ENCODE measurements at regions not wholly inside any gene's neighbourhood (a gene's known extent, or its start where the extent isn't known, plus 50 kb on each side); places are given as distances from the start of the nearest gene placed in this dataset.
A peak's percentile ranks its signal among the peaks of the same experiment; 100 is the strongest.

DNA sequence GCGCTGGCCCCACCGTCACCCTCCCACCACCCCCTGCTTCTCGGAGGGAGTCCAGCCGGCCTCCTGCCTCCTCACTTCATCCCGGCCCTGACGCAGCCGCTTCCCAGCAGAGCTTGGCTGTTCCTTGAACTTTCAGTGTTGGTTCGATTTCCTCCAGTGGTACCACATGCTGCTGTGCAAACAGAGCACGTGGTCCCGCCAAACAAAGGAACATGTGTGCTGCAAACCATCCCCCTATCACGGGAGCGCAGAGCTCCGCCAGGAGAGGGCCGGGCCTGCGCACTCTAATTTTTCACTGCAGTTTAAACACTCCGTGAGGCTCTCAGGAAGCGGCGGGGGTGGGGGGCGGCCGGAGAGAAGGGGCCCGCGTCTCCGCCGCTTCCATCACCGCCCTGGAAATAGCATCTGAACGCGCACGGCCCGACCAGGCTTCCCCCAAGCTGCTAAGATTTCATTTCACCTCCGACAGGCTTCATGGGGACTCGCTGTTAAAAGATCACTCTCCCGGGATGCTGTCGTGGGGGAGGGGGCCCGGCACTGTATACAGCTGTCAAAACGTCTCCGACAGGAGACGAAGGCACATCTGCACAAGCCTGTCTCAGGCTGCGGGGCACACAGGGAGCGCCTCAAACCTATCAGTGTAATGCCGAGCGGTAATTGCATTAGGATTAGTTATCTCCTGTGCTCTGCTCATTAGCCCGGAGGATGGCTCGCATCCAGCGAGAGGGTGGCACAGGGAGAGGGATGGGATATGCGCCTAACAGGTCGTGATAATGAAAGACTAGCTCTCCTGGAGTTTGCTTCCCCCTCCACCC is 269.9 kb upstream of the SORL1-AS1 start:
- H3K9me3 ChIP-seq (ENCODE audit: low read length) = no peaks in the 10 kb centered on the region
- peak overlapping the region; percentile 98 for H3K27ac ChIP-seq (ENCODE audit: low read length)
- no peaks in the 10 kb centered on the region for H3K27me3 ChIP-seq (ENCODE audit: insufficient read depth, low read depth, low read length)
- peaks cover 12% of the 10 kb centered on the region for H3F3A ChIP-seq (ENCODE audit: insufficient read depth, low read length, poor library complexity, severe bottlenecking)
- no peaks in the 10 kb centered on the region for H3K36me3 ChIP-seq (ENCODE audit: insufficient read depth, low read length)
- no peaks in the 10 kb centered on the region for H3K79me2 ChIP-seq (replicated peaks; ENCODE audit: insufficient read depth, low read length)
- no peaks in the 10 kb centered on the region for H3K9me2 ChIP-seq (ENCODE audit: insufficient read depth, low read length)
- peak overlapping the region; percentile 83 for H3K4me2 ChIP-seq (ENCODE audit: low read length)
- peak overlapping the region; percentile 86 for H3K9ac ChIP-seq (ENCODE audit: low read length)
- peak; percentile 95 for TF ChIP-seq EP300 (conservative IDR thresholded peaks at IDR 0.05; ENCODE audit: poor library complexity, severe bottlenecking)
- TF ChIP-seq, protein P1, sequence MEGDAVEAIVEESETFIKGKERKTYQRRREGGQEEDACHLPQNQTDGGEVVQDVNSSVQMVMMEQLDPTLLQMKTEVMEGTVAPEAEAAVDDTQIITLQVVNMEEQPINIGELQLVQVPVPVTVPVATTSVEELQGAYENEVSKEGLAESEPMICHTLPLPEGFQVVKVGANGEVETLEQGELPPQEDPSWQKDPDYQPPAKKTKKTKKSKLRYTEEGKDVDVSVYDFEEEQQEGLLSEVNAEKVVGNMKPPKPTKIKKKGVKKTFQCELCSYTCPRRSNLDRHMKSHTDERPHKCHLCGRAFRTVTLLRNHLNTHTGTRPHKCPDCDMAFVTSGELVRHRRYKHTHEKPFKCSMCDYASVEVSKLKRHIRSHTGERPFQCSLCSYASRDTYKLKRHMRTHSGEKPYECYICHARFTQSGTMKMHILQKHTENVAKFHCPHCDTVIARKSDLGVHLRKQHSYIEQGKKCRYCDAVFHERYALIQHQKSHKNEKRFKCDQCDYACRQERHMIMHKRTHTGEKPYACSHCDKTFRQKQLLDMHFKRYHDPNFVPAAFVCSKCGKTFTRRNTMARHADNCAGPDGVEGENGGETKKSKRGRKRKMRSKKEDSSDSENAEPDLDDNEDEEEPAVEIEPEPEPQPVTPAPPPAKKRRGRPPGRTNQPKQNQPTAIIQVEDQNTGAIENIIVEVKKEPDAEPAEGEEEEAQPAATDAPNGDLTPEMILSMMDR (IDR thresholded peaks at IDR 0.05; ENCODE audit: poor library complexity, severe bottlenecking) = peak; percentile 60
- TF ChIP-seq, protein P2, sequence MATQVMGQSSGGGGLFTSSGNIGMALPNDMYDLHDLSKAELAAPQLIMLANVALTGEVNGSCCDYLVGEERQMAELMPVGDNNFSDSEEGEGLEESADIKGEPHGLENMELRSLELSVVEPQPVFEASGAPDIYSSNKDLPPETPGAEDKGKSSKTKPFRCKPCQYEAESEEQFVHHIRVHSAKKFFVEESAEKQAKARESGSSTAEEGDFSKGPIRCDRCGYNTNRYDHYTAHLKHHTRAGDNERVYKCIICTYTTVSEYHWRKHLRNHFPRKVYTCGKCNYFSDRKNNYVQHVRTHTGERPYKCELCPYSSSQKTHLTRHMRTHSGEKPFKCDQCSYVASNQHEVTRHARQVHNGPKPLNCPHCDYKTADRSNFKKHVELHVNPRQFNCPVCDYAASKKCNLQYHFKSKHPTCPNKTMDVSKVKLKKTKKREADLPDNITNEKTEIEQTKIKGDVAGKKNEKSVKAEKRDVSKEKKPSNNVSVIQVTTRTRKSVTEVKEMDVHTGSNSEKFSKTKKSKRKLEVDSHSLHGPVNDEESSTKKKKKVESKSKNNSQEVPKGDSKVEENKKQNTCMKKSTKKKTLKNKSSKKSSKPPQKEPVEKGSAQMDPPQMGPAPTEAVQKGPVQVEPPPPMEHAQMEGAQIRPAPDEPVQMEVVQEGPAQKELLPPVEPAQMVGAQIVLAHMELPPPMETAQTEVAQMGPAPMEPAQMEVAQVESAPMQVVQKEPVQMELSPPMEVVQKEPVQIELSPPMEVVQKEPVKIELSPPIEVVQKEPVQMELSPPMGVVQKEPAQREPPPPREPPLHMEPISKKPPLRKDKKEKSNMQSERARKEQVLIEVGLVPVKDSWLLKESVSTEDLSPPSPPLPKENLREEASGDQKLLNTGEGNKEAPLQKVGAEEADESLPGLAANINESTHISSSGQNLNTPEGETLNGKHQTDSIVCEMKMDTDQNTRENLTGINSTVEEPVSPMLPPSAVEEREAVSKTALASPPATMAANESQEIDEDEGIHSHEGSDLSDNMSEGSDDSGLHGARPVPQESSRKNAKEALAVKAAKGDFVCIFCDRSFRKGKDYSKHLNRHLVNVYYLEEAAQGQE (IDR thresholded peaks at IDR 0.05; ENCODE audit: borderline replicate concordance) = peak; percentile 89
- peak; percentile 78 for TF ChIP-seq RAD21 (conservative IDR thresholded peaks at IDR 0.05)
- peak; percentile 82 for TF ChIP-seq POLR2AphosphoS5 (IDR thresholded peaks at IDR 0.05)
- no peak for TF ChIP-seq EZH2 (IDR thresholded peaks at IDR 0.05; ENCODE audit: borderline replicate concordance, insufficient read depth, low read length, poor library complexity, severe bottlenecking)
- peak; percentile 94 for TF ChIP-seq MXI1 (conservative IDR thresholded peaks at IDR 0.05; ENCODE audit: poor library complexity, severe bottlenecking)
- peak; percentile 76 for TF ChIP-seq SMC3 (conservative IDR thresholded peaks at IDR 0.05; ENCODE audit: poor library complexity)
- no peak for TF ChIP-seq TAF1 (IDR thresholded peaks at IDR 0.05; ENCODE audit: low read depth)
- peak overlapping the region; percentile 67 for H3K4me3 ChIP-seq (ENCODE audit: low read length)
- H4K20me1 ChIP-seq (ENCODE audit: insufficient read depth) = no peaks in the 10 kb centered on the region
- peak overlapping the region; percentile 96 for H2AFZ ChIP-seq (ENCODE audit: low read depth, low read length)

DNA sequence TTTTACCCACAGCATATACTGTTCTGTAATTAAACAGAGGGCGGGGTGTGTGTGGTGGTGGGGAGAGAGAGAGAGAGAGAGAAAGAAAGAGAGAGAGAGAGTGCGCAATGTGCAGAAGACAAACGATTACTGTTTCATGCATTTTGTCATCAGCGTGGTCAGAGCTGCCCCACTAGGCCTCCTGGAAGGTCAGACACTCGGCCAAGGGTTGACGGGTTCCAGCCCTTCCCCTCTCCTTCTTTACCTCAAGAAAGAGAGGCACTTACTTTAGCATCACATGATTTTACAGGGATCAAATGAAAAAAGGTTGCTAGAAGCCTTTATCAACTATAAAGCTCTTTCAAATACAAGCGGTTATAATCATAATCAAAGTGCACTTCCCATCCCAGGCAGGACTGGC is 269.2 kb upstream of the SORL1-AS1 start:
- Histone ChIP-seq H3K4me2 (ENCODE audit: low read length) (peak overlapping the region; percentile 62), H3K9me2 (ENCODE audit: insufficient read depth, low read length) (no peaks in the 10 kb centered on the region), H3K9ac (ENCODE audit: low read length) (peak overlapping the region; percentile 86)

More for the DNA sequence above, 269.2 kb upstream of the SORL1-AS1 start:
- Histone ChIP-seq H3K4me3 (ENCODE audit: low read length) (peak overlapping the region; percentile 67), H3F3A (ENCODE audit: insufficient read depth, low read length, poor library complexity, severe bottlenecking) (peaks cover 12% of the 10 kb centered on the region), H3K36me3 (ENCODE audit: insufficient read depth, low read length) (no peaks in the 10 kb centered on the region), H4K20me1 (ENCODE audit: insufficient read depth) (no peaks in the 10 kb centered on the region), H3K79me2 (replicated peaks; ENCODE audit: insufficient read depth, low read length) (no peaks in the 10 kb centered on the region), H3K27ac (ENCODE audit: low read length) (peak overlapping the region; percentile 98), H3K9me3 (ENCODE audit: low read length) (no peaks in the 10 kb centered on the region), H2AFZ (ENCODE audit: low read depth, low read length) (peak overlapping the region; percentile 96), H3K27me3 (ENCODE audit: insufficient read depth, low read depth, low read length) (no peaks in the 10 kb centered on the region)
- TF ChIP-seq, protein P2 (IDR thresholded peaks at IDR 0.05; ENCODE audit: borderline replicate concordance) = no peak
- TF ChIP-seq, protein P1 (IDR thresholded peaks at IDR 0.05; ENCODE audit: poor library complexity, severe bottlenecking) = no peak
- TF ChIP-seq EZH2 (IDR thresholded peaks at IDR 0.05; ENCODE audit: borderline replicate concordance, insufficient read depth, low read length, poor library complexity, severe bottlenecking) (no peak), SMC3 (conservative IDR thresholded peaks at IDR 0.05; ENCODE audit: poor library complexity) (no peak), MXI1 (conservative IDR thresholded peaks at IDR 0.05; ENCODE audit: poor library complexity, severe bottlenecking) (no peak), POLR2AphosphoS5 (IDR thresholded peaks at IDR 0.05) (no peak), EP300 (conservative IDR thresholded peaks at IDR 0.05; ENCODE audit: poor library complexity, severe bottlenecking) (no peak), RAD21 (conservative IDR thresholded peaks at IDR 0.05) (no peak), TAF1 (IDR thresholded peaks at IDR 0.05; ENCODE audit: low read depth) (no peak)

Measured in neural cell (in vitro differentiated cells).